B cell (primary cell): ENCODE measurements at regions not wholly inside any gene's neighbourhood (a gene's known extent, or its start where the extent isn't known, plus 50 kb on each side); places are given as distances from the start of the nearest gene placed in this dataset.

Experiments used
- CTCF ChIP-seq: fragments of 200-600 bp; IDR thresholded peaks from one replicate; pipeline ENCODE4 v1.8.0; 2022; ENCODE audit warnings: antibody characterized with exemption, mild to moderate bottlenecking
- EZH2 ChIP-seq: IDR thresholded peaks from 2 replicates; pipeline ENCODE4 v1.6.1; 2012; ENCODE audit warnings: borderline replicate concordance, low read depth, mild to moderate bottlenecking, moderate library complexity, low read length; ENCODE audit not compliant: insufficient read depth, poor library complexity, severe bottlenecking

GRCh38 chr16:54545854-54546511 lies 259.4 kb upstream of the IRX3 start:
- TF ChIP-seq CTCF (no peak), EZH2 (no peak)
